ENCODE measurements at regions not wholly inside any gene's neighbourhood (a gene's known extent, or its start where the extent isn't known, plus 50 kb on each side); places are given as distances from the start of the nearest gene placed in this dataset.

- TF ChIP-seq YY1 (IDR thresholded peaks at IDR 0.05; ENCODE audit: insufficient read depth, insufficient read length) = no peak
- no peak for TF ChIP-seq ZNF274 (IDR thresholded peaks at IDR 0.05; ENCODE audit: low read depth, low read length)
Observed at GRCh38 chr2:160646684-160647444, 153.3 kb upstream of the RBMS1 start.
